ENCODE measurements at regions not wholly inside any gene's neighbourhood (a gene's known extent, or its start where the extent isn't known, plus 50 kb on each side); places are given as distances from the start of the nearest gene placed in this dataset.

DNA sequence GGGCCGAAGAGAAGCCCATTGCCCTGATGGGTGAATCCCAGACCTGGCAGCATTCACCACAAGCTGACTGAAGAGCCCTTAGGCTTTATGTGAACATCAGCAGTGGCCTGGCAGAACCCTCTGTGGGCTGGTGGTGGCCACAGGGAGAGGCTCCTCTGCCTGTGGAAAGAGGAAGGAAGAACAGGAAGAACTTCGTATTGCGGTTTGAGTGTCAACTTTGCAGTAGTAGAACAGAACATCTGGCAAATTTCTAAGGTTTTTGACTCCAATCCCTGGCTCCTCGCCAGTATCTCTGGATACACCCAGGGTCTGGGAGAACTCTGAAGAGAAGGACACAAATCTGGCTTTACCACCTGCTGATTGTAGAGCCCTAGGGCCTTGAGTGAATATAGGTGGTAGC lies 356.4 kb upstream of the GRAMD2B start:
- Histone ChIP-seq H3K79me2 (ENCODE audit: control insufficient read depth, insufficient read depth, low read length) (no peaks in the 10 kb centered on the region), H3K9me3 (replicated peaks; ENCODE audit: control insufficient read depth, insufficient read depth, low read length) (no peaks in the 10 kb centered on the region), H3K27ac (ENCODE audit: insufficient read depth, low read depth, low read length) (no peak overlapping the region), H3K4me1 (ENCODE audit: control insufficient read depth, extremely low read depth, insufficient read depth, low read length) (no peaks in the 10 kb centered on the region), H3K4me2 (ENCODE audit: insufficient read depth, low read length) (no peak overlapping the region), H3K36me3 (ENCODE audit: control insufficient read depth in 2 of 2, extremely low read depth in 1 of 2, insufficient read depth in 2 of 2, low read length in 2 of 2) (no peaks in the 10 kb centered on the region), H2AFZ (ENCODE audit: low read depth, low read length) (no peak overlapping the region), H3K27me3 (ENCODE audit: control insufficient read depth in 2 of 2, insufficient read depth in 2 of 2, low read length in 2 of 2) (no peaks in the 10 kb centered on the region), H3K4me3 (replicated peaks in 1 of 3; ENCODE audit: insufficient read depth in 1 of 3, low read depth in 1 of 3, low read length in 3 of 3) (no peak overlapping the region), H3K9ac (replicated peaks; ENCODE audit: extremely low read depth, insufficient read depth, low read length) (no peak overlapping the region), H3K9me1 (replicated peaks; ENCODE audit: control insufficient read depth, extremely low read depth, insufficient read depth, low read length) (no peaks in the 10 kb centered on the region), H4K20me1 (replicated peaks; ENCODE audit: control insufficient read depth, extremely low read depth, insufficient read depth, low read length) (no peaks in the 10 kb centered on the region)
- ChIA-PET POLR2A (no interaction called here), CTCF (no interaction called here)
- intact Hi-C loops (cut with micrococcal nuclease) (no loop called here), dilution Hi-C loops (cut with MboI; ENCODE audit: extremely low pct_ligation_motif_present, low sequenced_read_pairs) (no loop called here)
- no peak for FAIRE-seq
- BruUV-seq (replicated peaks) = no TSS peak
- TF ChIP-seq GATA2 (IDR thresholded peaks at IDR 0.05; ENCODE audit: insufficient read depth, insufficient read length, low read depth, low read length) (no peak), JUN (IDR thresholded peaks at IDR 0.05; ENCODE audit: borderline replicate concordance, insufficient read depth, insufficient read length, low read depth) (no peak), EZH2 (IDR thresholded peaks at IDR 0.05; ENCODE audit: borderline replicate concordance, low read depth, low read length, severe bottlenecking) (no peak), MYC (IDR thresholded peaks at IDR 0.05; ENCODE audit: low read depth, low read length) (no peak), POLR2AphosphoS5 (IDR thresholded peaks at IDR 0.05; ENCODE audit: insufficient read depth, low read depth, low read length) (no peak), POLR2A (IDR thresholded peaks at IDR 0.05; ENCODE audit: low read depth, low read length) (no peak), FOS (IDR thresholded peaks at IDR 0.05; ENCODE audit: borderline replicate concordance, insufficient read depth, low read length) (no peak)
- TF ChIP-seq, protein P1, sequence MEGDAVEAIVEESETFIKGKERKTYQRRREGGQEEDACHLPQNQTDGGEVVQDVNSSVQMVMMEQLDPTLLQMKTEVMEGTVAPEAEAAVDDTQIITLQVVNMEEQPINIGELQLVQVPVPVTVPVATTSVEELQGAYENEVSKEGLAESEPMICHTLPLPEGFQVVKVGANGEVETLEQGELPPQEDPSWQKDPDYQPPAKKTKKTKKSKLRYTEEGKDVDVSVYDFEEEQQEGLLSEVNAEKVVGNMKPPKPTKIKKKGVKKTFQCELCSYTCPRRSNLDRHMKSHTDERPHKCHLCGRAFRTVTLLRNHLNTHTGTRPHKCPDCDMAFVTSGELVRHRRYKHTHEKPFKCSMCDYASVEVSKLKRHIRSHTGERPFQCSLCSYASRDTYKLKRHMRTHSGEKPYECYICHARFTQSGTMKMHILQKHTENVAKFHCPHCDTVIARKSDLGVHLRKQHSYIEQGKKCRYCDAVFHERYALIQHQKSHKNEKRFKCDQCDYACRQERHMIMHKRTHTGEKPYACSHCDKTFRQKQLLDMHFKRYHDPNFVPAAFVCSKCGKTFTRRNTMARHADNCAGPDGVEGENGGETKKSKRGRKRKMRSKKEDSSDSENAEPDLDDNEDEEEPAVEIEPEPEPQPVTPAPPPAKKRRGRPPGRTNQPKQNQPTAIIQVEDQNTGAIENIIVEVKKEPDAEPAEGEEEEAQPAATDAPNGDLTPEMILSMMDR (IDR thresholded peaks at IDR 0.05; ENCODE audit: extremely low read depth in 1 of 2, insufficient read depth in 1 of 2, low read depth in 1 of 2, low read length in 2 of 2) = no peak
- TF ChIP-seq, protein P2, sequence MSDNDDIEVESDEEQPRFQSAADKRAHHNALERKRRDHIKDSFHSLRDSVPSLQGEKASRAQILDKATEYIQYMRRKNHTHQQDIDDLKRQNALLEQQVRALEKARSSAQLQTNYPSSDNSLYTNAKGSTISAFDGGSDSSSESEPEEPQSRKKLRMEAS (IDR thresholded peaks at IDR 0.05; ENCODE audit: insufficient read depth, insufficient read length) = no peak
- no peak for DNase-seq (ENCODE audit: low read depth, low spot score)

Data from endothelial cell of umbilical vein (primary cell).